SU-DHL-6 (cell line): ENCODE measurements at regions not wholly inside any gene's neighbourhood (a gene's known extent, or its start where the extent isn't known, plus 50 kb on each side); places are given as distances from the start of the nearest gene placed in this dataset.

Experiments used
- H2AFZ ChIP-seq: fragments of 200-600 bp; sonication (generic); 2 replicates; pipeline ENCODE4 v1.6.1; 2014; ENCODE audit warnings: low read depth, mild to moderate bottlenecking, moderate library complexity, mixed read lengths, antibody characterized with exemption, low read length; ENCODE audit not compliant: severe bottlenecking
- H3F3A ChIP-seq: fragments of 200-600 bp; shearing (Covaris generic); 2 replicates; pipeline ENCODE4 v1.6.0; 2016; ENCODE audit warnings: antibody characterized with exemption, mild to moderate bottlenecking; ENCODE audit not compliant: insufficient read depth
- H3K27ac ChIP-seq: fragments of 200-600 bp; sonication (generic); 2 replicates; pipeline ENCODE4 v1.5.1; 2016; ENCODE audit warnings: low read depth, mild to moderate bottlenecking, low read length, moderate library complexity, mixed read lengths
- H3K27me3 ChIP-seq: fragments of 200-600 bp; sonication (generic), shearing (Covaris generic); 2 replicates; pipeline ENCODE4 v1.6.0; 2014; ENCODE audit warnings: mild to moderate bottlenecking, low read length
- H3K36me3 ChIP-seq: fragments of 200-600 bp; sonication (generic); 2 replicates; pipeline ENCODE4 v1.6.1; 2014; ENCODE audit warnings: mild to moderate bottlenecking, low read length, mixed read lengths
- H3K4me2 ChIP-seq: fragments of 300-600, 200-600 bp; shearing (Covaris generic), sonication (generic); 2 replicates; pipeline ENCODE4 v1.6.0; 2014; ENCODE audit warnings: low read length, low read depth, mild to moderate bottlenecking; ENCODE audit not compliant: poor library complexity, severe bottlenecking
- H3K4me3 ChIP-seq: fragments of 200-600 bp; sonication (generic); 2 replicates; pipeline ENCODE4 v1.5.1; 2014; ENCODE audit warnings: antibody characterized with exemption, low read length, mild to moderate bottlenecking, mixed read lengths; ENCODE audit not compliant: insufficient read depth, poor library complexity, severe bottlenecking
- H3K79me2 ChIP-seq: fragments of 200-600 bp; sonication (generic); 2 replicates; pipeline ENCODE4 v1.6.1; 2014; ENCODE audit warnings: mild to moderate bottlenecking, low read length, moderate library complexity; ENCODE audit not compliant: insufficient read depth
- H3K9ac ChIP-seq: fragments of 200-600 bp; sonication (generic); 2 replicates; pipeline ENCODE4 v1.7.0; 2014; ENCODE audit warnings: mild to moderate bottlenecking, low read length
- H3K9me2 ChIP-seq: fragments of 200-600 bp; sonication (generic); replicated peaks from 2 replicates; pipeline ENCODE4 v1.6.1; 2014; ENCODE audit warnings: low read length; ENCODE audit not compliant: insufficient read depth
- H3K9me3 ChIP-seq: fragments of 200-600 bp; sonication (generic); 2 replicates; pipeline ENCODE4 v1.6.1; 2014; ENCODE audit warnings: low read length, mixed read lengths; ENCODE audit not compliant: insufficient read depth
- H4K20me1 ChIP-seq: fragments of 200-600 bp; sonication (generic); 2 replicates; pipeline ENCODE4 v1.6.1; 2014; ENCODE audit warnings: low read depth, mild to moderate bottlenecking, antibody characterized with exemption, low read length, moderate library complexity, mixed read lengths
- CTCF ChIP-seq: fragments of 200-600 bp; sonication (generic); IDR thresholded peaks from one replicate; pipeline ENCODE4 v1.5.1; 2017; ENCODE audit warnings: antibody characterized with exemption, mild to moderate bottlenecking, low read length, moderate library complexity; ENCODE audit not compliant: insufficient read depth, poor library complexity, severe bottlenecking
- EZH2phosphoT487 ChIP-seq: fragments of 200-600 bp; sonication (generic), shearing (Covaris generic); conservative IDR thresholded peaks from 2 replicates; pipeline ENCODE4 v1.6.1; 2018; ENCODE audit warnings: mild to moderate bottlenecking, antibody characterized with exemption, low read length, moderate library complexity, mixed read lengths

GRCh38 chr12:118549510-118549980 is 173.2 kb downstream of the SUDS3 start:
- Histone ChIP-seq H4K20me1 (no peaks in the 10 kb centered on the region), H3K27me3 (no peaks in the 10 kb centered on the region), H3K4me3 (no peak overlapping the region), H3K27ac (no peak overlapping the region), H3K4me2 (no peak overlapping the region), H3K9me3 (no peaks in the 10 kb centered on the region), H3K9me2 (no peaks in the 10 kb centered on the region), H2AFZ (no peak overlapping the region), H3K9ac (no peak overlapping the region), H3F3A (no peaks in the 10 kb centered on the region), H3K79me2 (no peaks in the 10 kb centered on the region), H3K36me3 (no peaks in the 10 kb centered on the region)
- TF ChIP-seq EZH2phosphoT487 (no peak), CTCF (no peak)

GRCh38 chr12:118553856-118554504 is 177.6 kb downstream of the SUDS3 start:
- no peaks in the 10 kb centered on the region for H3K27me3 ChIP-seq
- no peaks in the 10 kb centered on the region for H3K9me3 ChIP-seq
- H3K79me2 ChIP-seq: no peaks in the 10 kb centered on the region
- H3K9ac ChIP-seq: no peak overlapping the region
- H3K36me3 ChIP-seq: no peaks in the 10 kb centered on the region
- H3K27ac ChIP-seq: no peak overlapping the region
- no peaks in the 10 kb centered on the region for H4K20me1 ChIP-seq
- H2AFZ ChIP-seq: no peak overlapping the region
- H3K4me2 ChIP-seq: no peak overlapping the region
- no peaks in the 10 kb centered on the region for H3K9me2 ChIP-seq
- TF ChIP-seq EZH2phosphoT487 (no peak), CTCF (no peak)
- H3F3A ChIP-seq: no peaks in the 10 kb centered on the region
- no peak overlapping the region for H3K4me3 ChIP-seq

GRCh38 chr12:118558941-118559340 is 182.6 kb downstream of the SUDS3 start:
- TF ChIP-seq EZH2phosphoT487 (no peak), CTCF (no peak)
- Histone ChIP-seq H3K4me2 (no peak overlapping the region), H2AFZ (no peak overlapping the region)

More at GRCh38 chr12:118558941-118559340, 182.6 kb downstream of the SUDS3 start:
- Histone ChIP-seq H4K20me1 (no peaks in the 10 kb centered on the region), H3K79me2 (no peaks in the 10 kb centered on the region), H3K36me3 (no peaks in the 10 kb centered on the region), H3K27ac (no peak overlapping the region), H3F3A (no peaks in the 10 kb centered on the region), H3K9me2 (no peaks in the 10 kb centered on the region), H3K27me3 (no peaks in the 10 kb centered on the region), H3K4me3 (no peak overlapping the region), H3K9me3 (no peaks in the 10 kb centered on the region), H3K9ac (no peak overlapping the region)
